ENCODE measurements at regions not wholly inside any gene's neighbourhood (a gene's known extent, or its start where the extent isn't known, plus 50 kb on each side); places are given as distances from the start of the nearest gene placed in this dataset.

DNA sequence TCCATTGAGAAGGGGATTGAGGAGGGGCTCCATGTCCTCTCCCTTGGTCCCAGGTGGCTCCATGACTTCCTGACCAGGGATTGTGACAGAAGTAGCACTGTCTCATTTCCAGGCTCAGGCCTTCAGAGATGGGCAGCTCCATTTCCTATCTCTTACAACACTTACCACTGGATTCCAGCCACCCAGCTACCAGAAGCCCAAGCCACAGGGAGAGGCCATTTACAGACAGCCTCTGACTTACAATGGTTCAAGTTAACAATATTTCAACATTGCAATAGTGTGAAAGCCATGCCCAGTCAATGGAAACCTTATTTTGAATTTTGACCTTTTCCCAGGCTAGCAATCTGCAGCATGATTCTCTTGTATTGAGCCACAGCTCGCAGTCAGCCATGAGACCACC, 164.9 kb upstream of the AGAP1 start:
- Histone ChIP-seq H4K5ac (ENCODE audit: insufficient read length, low read depth, low read length) (no peak overlapping the region), H3K79me1 (ENCODE audit: low read depth, low read length) (no peaks in the 10 kb centered on the region), H3K23me2 (ENCODE audit: low read depth, low read length) (no peaks in the 10 kb centered on the region), H4K91ac (replicated peaks; ENCODE audit: insufficient read length, low read length) (no peak overlapping the region), H3K56ac (replicated peaks; ENCODE audit: insufficient read length, low read depth, low read length) (no peak overlapping the region), H3K23ac (ENCODE audit: insufficient read length) (no peak overlapping the region), H2BK15ac (ENCODE audit: low read length) (no peak overlapping the region), H3K27me3 (replicated peaks in 1 of 4; ENCODE audit: control insufficient read depth in 3 of 4, extremely low read depth in 1 of 4, insufficient read depth in 3 of 4, low read length in 3 of 4) (no peaks in the 10 kb centered on the region), H3K36me3 (ENCODE audit: control insufficient read depth in 2 of 4, insufficient read depth in 4 of 4, low read length in 3 of 4) (no peaks in the 10 kb centered on the region), H2BK12ac (ENCODE audit: low read depth, low read length) (no peak overlapping the region), H3K27ac (ENCODE audit: low read depth, low read length) (no peak overlapping the region), H2BK120ac (replicated peaks; ENCODE audit: low read depth, low read length) (no peak overlapping the region), H3K14ac (ENCODE audit: insufficient read length) (no peak overlapping the region), H2BK20ac (ENCODE audit: low read length) (no peak overlapping the region), H3K4me3 (ENCODE audit: extremely low read depth in 1 of 4, insufficient read depth in 2 of 4, low read depth in 3 of 4, low read length in 4 of 4) (no peak overlapping the region), H3K4me2 (ENCODE audit: insufficient read depth in 1 of 2, low read depth in 2 of 2, low read length in 2 of 2) (no peak overlapping the region), H3K18ac (ENCODE audit: extremely low read depth, low read length) (no peak overlapping the region), H3K4me1 (replicated peaks in 1 of 4; ENCODE audit: control insufficient read depth in 3 of 4, insufficient read depth in 4 of 4, low read length in 3 of 4) (peaks cover 0 to 10% (median 5%) of the 10 kb centered on the region in 4 experiments; a peak in 5 of 7 replicates), H2BK5ac (ENCODE audit: low read depth, low read length) (no peak overlapping the region), H4K8ac (ENCODE audit: extremely low read depth, insufficient read depth, low read length) (no peak overlapping the region), H2AFZ (ENCODE audit: low read length) (no peak overlapping the region), H3K4ac (replicated peaks; ENCODE audit: insufficient read length, low read depth, low read length) (no peak overlapping the region), H3K79me2 (ENCODE audit: control insufficient read depth in 1 of 2, insufficient read depth in 2 of 2, low read length in 2 of 2) (no peaks in the 10 kb centered on the region), H4K20me1 (replicated peaks in 1 of 2; ENCODE audit: control insufficient read depth in 1 of 2, insufficient read depth in 2 of 2, low read length in 2 of 2) (no peaks in the 10 kb centered on the region), H3K9ac (replicated peaks in 1 of 4; ENCODE audit: extremely low read depth in 1 of 4, low read depth in 3 of 4, low read length in 3 of 4) (no peak overlapping the region), H2AK5ac (ENCODE audit: low read depth, low read length) (no peak overlapping the region), H3K9me3 (ENCODE audit: insufficient read depth in 2 of 2, low read depth in 1 of 2, low read length in 1 of 2) (peaks cover 0 to 4% of the 10 kb centered on the region in 2 experiments; a peak in 1 of 4 replicates)
- ChIA-PET POLR2A (ENCODE audit: partially characterized antibody) (no interaction called here), CTCF (ENCODE audit: partially characterized antibody) (interaction anchor here (0.6 kb wide), 1 partner anchor 176 kb away, joined by 4 read pairs; no protein-coding TSS in a partner anchor)
- WGBS, 2 experiments (ENCODE audit: extremely low coverage in 1 of 2, insufficient coverage in 1 of 2, insufficient read length in 1 of 2, insufficient replicate concordance in 2 of 2, low coverage in 1 of 2, low lambda C conversion rate in 2 of 2, missing lambda C conversion rate in 1 of 2), result 95% methylated on average over 1 of the region's 1 CpG; no CpG with 5 or more reads in 1 of the 2 experiments
- FAIRE-seq (no peak), DNase-seq (ENCODE audit: low read depth in 1 of 2, low spot score in 2 of 2) (no peak)
- TF ChIP-seq NANOG (IDR thresholded peaks at IDR 0.05; ENCODE audit: insufficient read depth, low read depth, low read length, poor library complexity, severe bottlenecking), result no peak
- TF ChIP-seq EGR1 (IDR thresholded peaks at IDR 0.05; ENCODE audit: borderline replicate concordance, low read depth, low read length), result no peak
- TF ChIP-seq NRF1 (IDR thresholded peaks at IDR 0.05; ENCODE audit: low read depth, low read length), result no peak
- TF ChIP-seq HDAC2 (IDR thresholded peaks at IDR 0.05; ENCODE audit: borderline replicate concordance in 1 of 2, low read depth in 2 of 2, low read length in 2 of 2), result no peak
- no peak for TF ChIP-seq KDM4A (IDR thresholded peaks at IDR 0.05; ENCODE audit: low read depth, low read length, severe bottlenecking)
- no peak for TF ChIP-seq SP2 (IDR thresholded peaks at IDR 0.05; ENCODE audit: low read length)
- no peak for TF ChIP-seq CBX8 (IDR thresholded peaks at IDR 0.05; ENCODE audit: borderline replicate concordance, low read depth, low read length)
- no peak for TF ChIP-seq RAD21 (IDR thresholded peaks at IDR 0.05 in 1 of 2, conservative IDR thresholded peaks at IDR 0.05 in 1 of 2; ENCODE audit: low read depth in 2 of 2, low read length in 2 of 2)
- no peak for TF ChIP-seq ZNF274 (IDR thresholded peaks at IDR 0.05; ENCODE audit: borderline replicate concordance, extremely low read depth, low read length)
